CD4-positive, alpha-beta T cell treated with Interleukin-6 for 4 hours (primary cell): ENCODE measurements at regions not wholly inside any gene's neighbourhood (a gene's known extent, or its start where the extent isn't known, plus 50 kb on each side); places are given as distances from the start of the nearest gene placed in this dataset.
"Not testable (repeated sequence)": the region's sequence is repeated elsewhere in the genome, so short reads cannot be mapped to it uniquely, and the experiment has no call there.

ENCODE experiments used
- DNase-seq: peaks from one replicate; pipeline ENCODE4 v3.0.0-alpha.2; 2020; ENCODE audit warnings: mixed read lengths

- DNase-seq: no peak
Measured at GRCh38 chr7:68206946-68207485, 1210.4 kb downstream of the TYW1 start.

- DNase-seq: no peak
Measured at GRCh38 chr7:68207676-68208075, 1211.0 kb downstream of the TYW1 start.

- DNase-seq: no peak
Measured at GRCh38 chr7:68209486-68209885, 1212.9 kb downstream of the TYW1 start.

- no peak for DNase-seq
Measured at GRCh38 chr7:68213838-68214237, 1217.2 kb downstream of the TYW1 start.

GRCh38 chr7:68216051-68216450 is 1219.4 kb downstream of the TYW1 start:
- no peak for DNase-seq

GRCh38 chr7:68217426-68217825 is 1220.8 kb downstream of the TYW1 start:
- no peak for DNase-seq

- DNase-seq: no peak
Measured at GRCh38 chr7:68218461-68218860, 1221.8 kb downstream of the TYW1 start.

- DNase-seq: no peak
Measured at GRCh38 chr7:68222311-68222710, 1225.7 kb downstream of the TYW1 start.

- no peak for DNase-seq
Measured at GRCh38 chr7:68224041-68224741, 1227.6 kb downstream of the TYW1 start.

- DNase-seq: not testable (repeated sequence)
Measured at GRCh38 chr7:68231011-68231410, 1234.4 kb downstream of the TYW1 start.

- no peak for DNase-seq
Measured at GRCh38 chr7:68235937-68236336, 1239.3 kb downstream of the TYW1 start.

- DNase-seq: no peak
Measured at GRCh38 chr7:68238204-68238805, 1241.7 kb downstream of the TYW1 start.

GRCh38 chr7:68243128-68243527 is 1246.5 kb downstream of the TYW1 start:
- no peak for DNase-seq

- DNase-seq: no peak
Measured at GRCh38 chr7:68244389-68244788, 1247.8 kb downstream of the TYW1 start.

- no peak for DNase-seq
Measured at GRCh38 chr7:68245688-68246087, 1249.1 kb downstream of the TYW1 start.

- DNase-seq: no peak
Measured at GRCh38 chr7:68246189-68246633, 1249.6 kb downstream of the TYW1 start.

GRCh38 chr7:68247126-68247525 is 1250.5 kb downstream of the TYW1 start:
- no peak for DNase-seq

GRCh38 chr7:68247571-68247970 is 1250.9 kb downstream of the TYW1 start:
- DNase-seq: no peak

- no peak for DNase-seq
Measured at GRCh38 chr7:68248973-68249372, 1252.3 kb downstream of the TYW1 start.

GRCh38 chr7:68249611-68250010 is 1253.0 kb downstream of the TYW1 start:
- DNase-seq: no peak

GRCh38 chr7:68250143-68250542 is 1253.5 kb downstream of the TYW1 start:
- no peak for DNase-seq

GRCh38 chr7:68254815-68255214 is 1258.2 kb downstream of the TYW1 start:
- DNase-seq: not testable (repeated sequence)

- no peak for DNase-seq
Measured at GRCh38 chr7:68256295-68256694, 1259.7 kb downstream of the TYW1 start.

GRCh38 chr7:68258609-68259008 is 1262.0 kb downstream of the TYW1 start:
- DNase-seq: no peak
